ENCODE measurements at regions not wholly inside any gene's neighbourhood (a gene's known extent, or its start where the extent isn't known, plus 50 kb on each side); places are given as distances from the start of the nearest gene placed in this dataset.

DNA sequence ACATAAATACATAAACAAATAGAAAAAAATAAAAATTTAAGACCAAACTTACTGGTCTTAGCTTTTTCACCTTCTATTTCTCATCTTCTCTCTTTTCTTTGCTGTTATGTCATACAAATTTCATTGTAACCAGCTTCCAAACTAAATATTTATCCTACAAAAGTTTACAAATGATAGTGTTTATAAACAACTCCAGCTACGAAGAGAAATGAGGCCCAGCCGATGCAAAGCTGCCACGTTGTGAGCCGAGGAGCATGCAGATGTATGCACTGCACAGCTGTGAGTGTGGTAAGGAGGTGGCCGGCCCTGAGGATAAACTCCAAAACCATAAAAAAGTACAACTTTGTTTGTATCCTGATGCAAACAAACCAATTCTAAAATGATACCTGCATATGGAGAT lies 642.4 kb upstream of the SGCG start:
- Histone ChIP-seq H3K4me1 (replicated peaks in 1 of 2; ENCODE audit: control insufficient read depth in 2 of 2, insufficient read depth in 2 of 2, low read length in 2 of 2) (no peaks in the 10 kb centered on the region), H3K79me2 (ENCODE audit: control insufficient read depth, insufficient read depth, low read length) (no peaks in the 10 kb centered on the region), H3K4me3 (no peak overlapping the region), H3K9me1 (ENCODE audit: control insufficient read depth, insufficient read depth, low read length) (no peaks in the 10 kb centered on the region), H3K27me3 (ENCODE audit: control insufficient read depth in 2 of 2, insufficient read depth in 2 of 2, low read length in 2 of 2) (no peaks in the 10 kb centered on the region; a peak in 1 of 5 replicates), H3K36me3 (ENCODE audit: control insufficient read depth, insufficient read depth, low read length) (no peaks in the 10 kb centered on the region), H3K4me2 (ENCODE audit: insufficient read depth, low read length) (no peak overlapping the region), H3K27ac (ENCODE audit: extremely low read depth, low read depth, low read length) (no peak overlapping the region), H2AFZ (ENCODE audit: low read depth, low read length) (no peak overlapping the region), H4K20me1 (replicated peaks; ENCODE audit: control insufficient read depth, insufficient read depth, low read length) (no peaks in the 10 kb centered on the region), H3K9ac (ENCODE audit: insufficient read depth in 1 of 2, low read depth in 2 of 2, low read length in 2 of 2) (no peak overlapping the region), H3K9me3 (replicated peaks; ENCODE audit: control insufficient read depth, insufficient read depth, low read depth, low read length) (no peaks in the 10 kb centered on the region)
- no peak for FAIRE-seq
- no TSS peak for BruUV-seq (replicated peaks)
- in situ Hi-C loops (cut with MboI) = no loop called here
- TF ChIP-seq CBX1 (IDR thresholded peaks at IDR 0.05; ENCODE audit: low read depth) (no peak), SRF (CRISPR knock-in tag; IDR thresholded peaks at IDR 0.05) (no peak), SNRNP70 (optimal IDR thresholded peaks at IDR 0.05; ENCODE audit: low read depth, low read length) (no peak), MTA1 (IDR thresholded peaks at IDR 0.05; ENCODE audit: borderline replicate concordance) (no peak)
- CTCF ChIA-PET (ENCODE audit: low intra/inter-chr PET ratio) = no interaction called here
- DNase-seq (ENCODE audit: extremely low read depth in 1 of 4, low spot score in 3 of 4) = no peak
- POLR2A ChIA-PET = no interaction called here
- 0% methylated on average over 5 of the region's 5 CpGs for WGBS (ENCODE audit: insufficient coverage, low coverage, missing lambda C conversion rate)
- intact Hi-C loops (cut with micrococcal nuclease) = no loop called here
- no peak for ATAC-seq

DNA sequence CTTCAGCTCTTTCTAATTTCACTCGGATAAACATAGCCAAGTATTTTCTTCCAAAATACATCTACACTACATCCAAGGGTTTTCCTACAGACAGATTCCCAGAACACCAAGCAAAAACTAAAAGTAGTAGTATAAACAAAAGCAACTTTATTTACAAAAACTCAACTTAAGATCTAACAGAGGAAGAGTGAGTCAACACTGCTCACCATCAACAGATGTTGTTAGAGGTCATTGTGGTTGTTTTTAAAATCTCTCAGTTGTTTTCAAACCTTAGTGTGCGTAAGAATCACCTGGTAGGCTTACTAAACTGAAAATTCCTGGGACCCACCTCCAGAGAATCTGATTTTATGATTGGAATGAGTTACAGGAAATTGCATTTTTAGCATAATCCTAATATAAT lies 631.7 kb upstream of the SGCG start:
- Histone ChIP-seq H3K4me3 (no peak overlapping the region), H3K4me2 (ENCODE audit: insufficient read depth, low read length) (no peak overlapping the region), H3K36me3 (ENCODE audit: control insufficient read depth, insufficient read depth, low read length) (no peaks in the 10 kb centered on the region), H2AFZ (ENCODE audit: low read depth, low read length) (no peak overlapping the region), H4K20me1 (replicated peaks; ENCODE audit: control insufficient read depth, insufficient read depth, low read length) (no peaks in the 10 kb centered on the region), H3K9me3 (replicated peaks; ENCODE audit: control insufficient read depth, insufficient read depth, low read depth, low read length) (no peaks in the 10 kb centered on the region), H3K27me3 (ENCODE audit: control insufficient read depth in 2 of 2, insufficient read depth in 2 of 2, low read length in 2 of 2) (no peaks in the 10 kb centered on the region), H3K4me1 (replicated peaks in 1 of 2; ENCODE audit: control insufficient read depth in 2 of 2, insufficient read depth in 2 of 2, low read length in 2 of 2) (no peaks in the 10 kb centered on the region), H3K79me2 (ENCODE audit: control insufficient read depth, insufficient read depth, low read length) (no peaks in the 10 kb centered on the region), H3K27ac (ENCODE audit: extremely low read depth, low read depth, low read length) (no peak overlapping the region), H3K9ac (ENCODE audit: insufficient read depth in 1 of 2, low read depth in 2 of 2, low read length in 2 of 2) (no peak overlapping the region), H3K9me1 (ENCODE audit: control insufficient read depth, insufficient read depth, low read length) (no peaks in the 10 kb centered on the region)
- in situ Hi-C loops (cut with MboI) = no loop called here
- CTCF ChIA-PET (ENCODE audit: low intra/inter-chr PET ratio) = no interaction called here
- no peak for DNase-seq (ENCODE audit: extremely low read depth in 1 of 4, low spot score in 3 of 4)
- FAIRE-seq = no peak
- WGBS (ENCODE audit: insufficient coverage, low coverage, missing lambda C conversion rate) = 0% methylated on average over 2 of the region's 2 CpGs
- no peak for ATAC-seq
- BruUV-seq (replicated peaks) = no TSS peak
- POLR2A ChIA-PET = no interaction called here
- intact Hi-C loops (cut with micrococcal nuclease) = no loop called here
- TF ChIP-seq RBM34 (IDR thresholded peaks at IDR 0.05; ENCODE audit: borderline replicate concordance, insufficient read depth, low read length) (no peak), RFX1 (IDR thresholded peaks at IDR 0.05) (no peak), TGIF2 (CRISPR knock-in tag; IDR thresholded peaks at IDR 0.05) (no peak), SIN3A (IDR thresholded peaks at IDR 0.05; ENCODE audit: borderline replicate concordance in 2 of 2, control insufficient read depth in 1 of 2, low read depth in 2 of 2, low read length in 2 of 2) (no peak)
- TF ChIP-seq, protein P1, sequence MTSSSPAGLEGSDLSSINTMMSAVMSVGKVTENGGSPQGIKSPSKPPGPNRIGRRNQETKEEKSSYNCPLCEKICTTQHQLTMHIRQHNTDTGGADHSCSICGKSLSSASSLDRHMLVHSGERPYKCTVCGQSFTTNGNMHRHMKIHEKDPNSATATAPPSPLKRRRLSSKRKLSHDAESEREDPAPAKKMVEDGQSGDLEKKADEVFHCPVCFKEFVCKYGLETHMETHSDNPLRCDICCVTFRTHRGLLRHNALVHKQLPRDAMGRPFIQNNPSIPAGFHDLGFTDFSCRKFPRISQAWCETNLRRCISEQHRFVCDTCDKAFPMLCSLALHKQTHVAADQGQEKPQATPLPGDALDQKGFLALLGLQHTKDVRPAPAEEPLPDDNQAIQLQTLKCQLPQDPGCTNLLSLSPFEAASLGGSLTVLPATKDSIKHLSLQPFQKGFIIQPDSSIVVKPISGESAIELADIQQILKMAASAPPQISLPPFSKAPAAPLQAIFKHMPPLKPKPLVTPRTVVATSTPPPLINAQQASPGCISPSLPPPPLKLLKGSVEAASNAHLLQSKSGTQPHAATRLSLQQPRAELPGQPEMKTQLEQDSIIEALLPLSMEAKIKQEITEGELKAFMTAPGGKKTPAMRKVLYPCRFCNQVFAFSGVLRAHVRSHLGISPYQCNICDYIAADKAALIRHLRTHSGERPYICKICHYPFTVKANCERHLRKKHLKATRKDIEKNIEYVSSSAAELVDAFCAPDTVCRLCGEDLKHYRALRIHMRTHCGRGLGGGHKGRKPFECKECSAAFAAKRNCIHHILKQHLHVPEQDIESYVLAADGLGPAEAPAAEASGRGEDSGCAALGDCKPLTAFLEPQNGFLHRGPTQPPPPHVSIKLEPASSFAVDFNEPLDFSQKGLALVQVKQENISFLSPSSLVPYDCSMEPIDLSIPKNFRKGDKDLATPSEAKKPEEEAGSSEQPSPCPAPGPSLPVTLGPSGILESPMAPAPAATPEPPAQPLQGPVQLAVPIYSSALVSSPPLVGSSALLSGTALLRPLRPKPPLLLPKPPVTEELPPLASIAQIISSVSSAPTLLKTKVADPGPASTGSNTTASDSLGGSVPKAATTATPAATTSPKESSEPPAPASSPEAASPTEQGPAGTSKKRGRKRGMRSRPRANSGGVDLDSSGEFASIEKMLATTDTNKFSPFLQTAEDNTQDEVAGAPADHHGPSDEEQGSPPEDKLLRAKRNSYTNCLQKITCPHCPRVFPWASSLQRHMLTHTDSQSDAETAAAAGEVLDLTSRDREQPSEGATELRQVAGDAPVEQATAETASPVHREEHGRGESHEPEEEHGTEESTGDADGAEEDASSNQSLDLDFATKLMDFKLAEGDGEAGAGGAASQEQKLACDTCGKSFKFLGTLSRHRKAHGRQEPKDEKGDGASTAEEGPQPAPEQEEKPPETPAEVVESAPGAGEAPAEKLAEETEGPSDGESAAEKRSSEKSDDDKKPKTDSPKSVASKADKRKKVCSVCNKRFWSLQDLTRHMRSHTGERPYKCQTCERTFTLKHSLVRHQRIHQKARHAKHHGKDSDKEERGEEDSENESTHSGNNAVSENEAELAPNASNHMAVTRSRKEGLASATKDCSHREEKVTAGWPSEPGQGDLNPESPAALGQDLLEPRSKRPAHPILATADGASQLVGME (CRISPR knock-in tag; IDR thresholded peaks at IDR 0.05) = no peak
- TF ChIP-seq, protein P2, sequence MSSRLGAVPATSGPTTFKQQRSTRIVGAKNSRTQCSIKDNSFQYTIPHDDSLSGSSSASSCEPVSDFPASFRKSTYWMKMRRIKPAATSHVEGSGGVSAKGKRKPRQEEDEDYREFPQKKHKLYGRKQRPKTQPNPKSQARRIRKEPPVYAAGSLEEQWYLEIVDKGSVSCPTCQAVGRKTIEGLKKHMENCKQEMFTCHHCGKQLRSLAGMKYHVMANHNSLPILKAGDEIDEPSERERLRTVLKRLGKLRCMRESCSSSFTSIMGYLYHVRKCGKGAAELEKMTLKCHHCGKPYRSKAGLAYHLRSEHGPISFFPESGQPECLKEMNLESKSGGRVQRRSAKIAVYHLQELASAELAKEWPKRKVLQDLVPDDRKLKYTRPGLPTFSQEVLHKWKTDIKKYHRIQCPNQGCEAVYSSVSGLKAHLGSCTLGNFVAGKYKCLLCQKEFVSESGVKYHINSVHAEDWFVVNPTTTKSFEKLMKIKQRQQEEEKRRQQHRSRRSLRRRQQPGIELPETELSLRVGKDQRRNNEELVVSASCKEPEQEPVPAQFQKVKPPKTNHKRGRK (tag; IDR thresholded peaks at IDR 0.05) = no peak
